ENCODE measurements at regions not wholly inside any gene's neighbourhood (a gene's known extent, or its start where the extent isn't known, plus 50 kb on each side); places are given as distances from the start of the nearest gene placed in this dataset.

DNA sequence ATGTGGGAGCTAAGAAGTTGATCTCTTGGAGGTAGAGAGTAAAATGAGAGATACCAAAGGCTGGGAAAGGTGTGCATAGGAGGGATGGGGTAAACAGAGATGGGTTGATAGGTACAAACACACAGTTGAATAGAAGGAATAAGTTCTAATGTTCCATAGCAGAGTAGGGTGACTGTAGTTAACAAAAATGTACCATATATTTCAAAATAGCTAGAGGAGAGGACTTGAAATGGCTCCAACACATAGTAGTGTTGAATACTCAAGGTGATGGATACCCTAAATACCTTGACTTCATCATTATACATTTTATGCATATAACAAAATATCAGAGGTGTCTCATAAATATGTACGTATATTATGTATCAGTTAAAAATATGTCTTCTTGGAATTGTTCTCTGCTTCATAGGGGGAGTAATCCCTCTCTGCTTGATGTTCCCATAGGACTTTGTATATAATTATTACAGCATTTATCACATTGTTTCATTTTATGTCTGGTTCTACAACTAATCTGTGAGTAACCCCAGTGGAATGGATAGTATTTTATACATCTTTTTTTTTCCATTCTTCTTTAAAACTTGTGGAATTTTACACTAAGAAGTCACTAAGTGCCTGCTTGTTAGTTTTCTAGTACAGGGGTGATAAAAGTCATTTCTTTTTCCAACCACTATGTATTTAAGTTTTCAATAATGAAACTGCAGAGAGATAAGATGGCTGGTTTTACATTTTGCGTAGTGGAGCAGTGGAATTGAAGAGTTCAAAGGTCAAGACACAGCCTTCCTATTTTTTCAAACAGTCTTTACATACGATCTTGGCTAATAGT lies 1940.0 kb upstream of the SEL1L start:
- TF ChIP-seq, protein P1, sequence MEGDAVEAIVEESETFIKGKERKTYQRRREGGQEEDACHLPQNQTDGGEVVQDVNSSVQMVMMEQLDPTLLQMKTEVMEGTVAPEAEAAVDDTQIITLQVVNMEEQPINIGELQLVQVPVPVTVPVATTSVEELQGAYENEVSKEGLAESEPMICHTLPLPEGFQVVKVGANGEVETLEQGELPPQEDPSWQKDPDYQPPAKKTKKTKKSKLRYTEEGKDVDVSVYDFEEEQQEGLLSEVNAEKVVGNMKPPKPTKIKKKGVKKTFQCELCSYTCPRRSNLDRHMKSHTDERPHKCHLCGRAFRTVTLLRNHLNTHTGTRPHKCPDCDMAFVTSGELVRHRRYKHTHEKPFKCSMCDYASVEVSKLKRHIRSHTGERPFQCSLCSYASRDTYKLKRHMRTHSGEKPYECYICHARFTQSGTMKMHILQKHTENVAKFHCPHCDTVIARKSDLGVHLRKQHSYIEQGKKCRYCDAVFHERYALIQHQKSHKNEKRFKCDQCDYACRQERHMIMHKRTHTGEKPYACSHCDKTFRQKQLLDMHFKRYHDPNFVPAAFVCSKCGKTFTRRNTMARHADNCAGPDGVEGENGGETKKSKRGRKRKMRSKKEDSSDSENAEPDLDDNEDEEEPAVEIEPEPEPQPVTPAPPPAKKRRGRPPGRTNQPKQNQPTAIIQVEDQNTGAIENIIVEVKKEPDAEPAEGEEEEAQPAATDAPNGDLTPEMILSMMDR (IDR thresholded peaks at IDR 0.05), result no peak
- TF ChIP-seq POLR2A (IDR thresholded peaks at IDR 0.05) (no peak), EP300 (IDR thresholded peaks at IDR 0.05) (no peak), POLR2AphosphoS5 (IDR thresholded peaks at IDR 0.05) (no peak)

All from sigmoid colon (tissue), 4 donors.